Endothelial cell of umbilical vein (primary cell): ENCODE measurements at regions not wholly inside any gene's neighbourhood (a gene's known extent, or its start where the extent isn't known, plus 50 kb on each side); places are given as distances from the start of the nearest gene placed in this dataset.

Experiments used
- BruUV-seq: library from RNA; stranded (reverse); fragments of 400-500 nt; replicated peaks from 2 replicates; lab custom pipeline; 2021; lab: Mats Ljungman, UMichigan
- CTCF ChIA-PET: fragments of 300-600, 350-600 bp; sonication (Branson Sonifier 250); formaldehyde crosslinking; loops from one replicate; lab custom pipeline; 2021; ENCODE audit warnings: antibody characterized with exemption, inconsistent platforms; lab: Charles Lee
- POLR2A ChIA-PET: fragments of 300-600, 350-600 bp; sonication (Branson Sonifier 250); formaldehyde crosslinking; loops from one replicate; lab custom pipeline; 2021; ENCODE audit warnings: antibody characterized with exemption, inconsistent platforms; lab: Charles Lee
- DNase-seq: peaks from one replicate; pipeline ENCODE4 v3.0.0-alpha.2; 2011; ENCODE audit warnings: low read depth, low spot score
- FAIRE-seq: peaks from 2 replicates; lab custom pipeline; 2011; peaks lifted over from hg19 to GRCh38; lab: Jason Lieb, UNC
- H2AFZ ChIP-seq: 2 replicates; pipeline ENCODE4 v1.6.0; 2012; ENCODE audit warnings: low read depth, low read length, control low read depth, inconsistent platforms
- H3K27ac ChIP-seq: 2 replicates; pipeline ENCODE4 v1.5.1; 2011; ENCODE audit warnings: low read depth, mild to moderate bottlenecking, control low read depth, low read length, moderate library complexity; ENCODE audit not compliant: insufficient read depth
- H3K27me3 ChIP-seq, 2 experiments: 2 replicates each; pipeline versions ENCODE4 v1.6.0 to v1.6.1; 2011; ENCODE audit warnings: low read length in 2 of 2, mixed read lengths in 1 of 2; ENCODE audit not compliant: control insufficient read depth in 2 of 2, insufficient read depth in 2 of 2
- H3K36me3 ChIP-seq, 2 experiments: 2 replicates in 1 of 2; 3 replicates in 1 of 2; pipeline ENCODE4 v1.5.1; 2011; ENCODE audit warnings: low read length in 2 of 2, mild to moderate bottlenecking in 1 of 2, moderate library complexity in 1 of 2; ENCODE audit not compliant: control insufficient read depth in 2 of 2, insufficient read depth in 2 of 2; ENCODE audit errors: extremely low read depth in 1 of 2
- H3K4me1 ChIP-seq: 3 replicates; pipeline ENCODE4 v1.5.1; 2011; ENCODE audit warnings: mild to moderate bottlenecking, low read length; ENCODE audit not compliant: control insufficient read depth, insufficient read depth; ENCODE audit errors: extremely low read depth
- H3K4me2 ChIP-seq: 2 replicates; pipeline ENCODE4 v1.6.1; 2011; ENCODE audit warnings: low read length, control low read depth, mixed read lengths; ENCODE audit not compliant: insufficient read depth
- H3K4me3 ChIP-seq, 3 experiments: fragments of 200-600 bp in 1 of 3; sonication (generic), shearing (Covaris generic) in 1 of 3; replicated peaks in 1 of 3; 2 replicates each; pipeline ENCODE4 v1.5.1; 2011 to 2016; ENCODE audit warnings: control low read depth in 3 of 3, low read length in 3 of 3, mild to moderate bottlenecking in 2 of 3, inconsistent platforms in 1 of 3, low read depth in 1 of 3, moderate library complexity in 1 of 3; ENCODE audit not compliant: insufficient read depth in 1 of 3
- H3K79me2 ChIP-seq: 2 replicates; pipeline ENCODE4 v1.6.0; 2012; ENCODE audit warnings: low read length, inconsistent platforms; ENCODE audit not compliant: control insufficient read depth, insufficient read depth
- H3K9ac ChIP-seq: replicated peaks from 2 replicates; pipeline ENCODE3; 2011; ENCODE audit warnings: low read length, control low read depth; ENCODE audit not compliant: insufficient read depth; ENCODE audit errors: extremely low read depth
- H3K9me1 ChIP-seq: replicated peaks from 3 replicates; pipeline ENCODE4 v1.6.0; 2011; ENCODE audit warnings: mild to moderate bottlenecking, low read length; ENCODE audit not compliant: control insufficient read depth, insufficient read depth; ENCODE audit errors: extremely low read depth
- H3K9me3 ChIP-seq: replicated peaks from 2 replicates; pipeline ENCODE4 v1.5.1; 2012; ENCODE audit warnings: low read length, inconsistent platforms; ENCODE audit not compliant: control insufficient read depth, insufficient read depth
- H4K20me1 ChIP-seq: replicated peaks from 2 replicates; pipeline ENCODE3; 2011; ENCODE audit warnings: mild to moderate bottlenecking, low read length; ENCODE audit not compliant: control insufficient read depth, insufficient read depth; ENCODE audit errors: extremely low read depth
- EZH2 ChIP-seq: IDR thresholded peaks from 2 replicates; pipeline ENCODE4 v1.6.1; 2012; ENCODE audit warnings: borderline replicate concordance, low read depth, mild to moderate bottlenecking, moderate library complexity, low read length, inconsistent platforms; ENCODE audit not compliant: severe bottlenecking
- FOS ChIP-seq: IDR thresholded peaks from 2 replicates; pipeline ENCODE4 v1.6.1; 2011; ENCODE audit warnings: mild to moderate bottlenecking, low read length, moderate library complexity, borderline replicate concordance; ENCODE audit not compliant: insufficient read depth
- GATA2 ChIP-seq: IDR thresholded peaks from 2 replicates; pipeline ENCODE4 v1.7.0; 2011; ENCODE audit warnings: low read depth, mild to moderate bottlenecking, moderate library complexity, mixed read lengths, low read length; ENCODE audit not compliant: insufficient read length, insufficient read depth
- JUN ChIP-seq: IDR thresholded peaks from 2 replicates; pipeline ENCODE4 v1.6.1; 2011; ENCODE audit warnings: borderline replicate concordance, low read depth; ENCODE audit not compliant: insufficient read length, insufficient read depth
- MYC ChIP-seq: IDR thresholded peaks from one replicate; pipeline ENCODE4 v1.6.1; 2011; ENCODE audit warnings: mild to moderate bottlenecking, low read depth, low read length
- POLR2A ChIP-seq: IDR thresholded peaks from 2 replicates; pipeline ENCODE4 v1.6.1; 2012; ENCODE audit warnings: low read depth, mild to moderate bottlenecking, control low read depth, low read length
- POLR2AphosphoS5 ChIP-seq: IDR thresholded peaks from 2 replicates; pipeline ENCODE4 v1.6.1; 2012; ENCODE audit warnings: low read depth, mild to moderate bottlenecking, control low read depth, low read length, moderate library complexity; ENCODE audit not compliant: insufficient read depth
- dilution Hi-C: fragments of 300-500 bp; cut with MboI; formaldehyde crosslinking; loops from one replicate; pipeline ENCODE4 v1.15.0; 2019; ENCODE audit warnings: low sequenced_read_pairs; ENCODE audit not compliant: extremely low pct_ligation_motif_present
- intact Hi-C: fragments of 100-400 bp; cut with micrococcal nuclease; formaldehyde crosslinking; loops from one replicate; pipeline ENCODE4 v1.10.0; 2022
- TF ChIP-seq, protein P1 (sequence below): IDR thresholded peaks from 2 replicates; pipeline ENCODE4 v1.6.1; 2011; ENCODE audit not compliant: insufficient read depth, insufficient read length
- TF ChIP-seq, protein P2 (sequence below), 2 donors: IDR thresholded peaks; 1 replicate in 1 of 2; 2 replicates in 1 of 2; pipeline ENCODE4 v1.5.1; 2011; ENCODE audit warnings: low read length in 2 of 2, mild to moderate bottlenecking in 2 of 2, moderate library complexity in 2 of 2, control low read depth in 1 of 2, inconsistent platforms in 1 of 2, low read depth in 1 of 2; ENCODE audit not compliant: insufficient read depth in 1 of 2; ENCODE audit errors: extremely low read depth in 1 of 2

DNA sequence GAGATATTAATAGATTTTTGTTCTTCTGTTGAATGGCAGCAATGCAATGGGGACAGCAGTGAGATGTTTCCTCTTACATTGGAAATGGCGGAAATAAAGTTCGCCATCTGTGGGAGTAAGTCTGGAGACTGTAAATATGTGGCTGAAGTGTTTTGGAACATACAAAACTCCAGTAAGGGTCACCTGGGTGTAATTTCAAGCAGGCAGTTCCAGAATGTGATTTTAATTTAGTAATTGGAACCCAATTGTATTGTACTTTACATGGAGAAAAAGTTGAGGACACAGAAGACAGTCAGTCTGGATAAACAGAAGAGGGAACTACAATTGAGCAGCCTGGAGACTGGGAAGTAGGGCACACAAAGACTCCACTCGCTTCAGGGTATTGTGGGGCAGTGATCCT, 108.6 kb downstream of the NTMT2 start:
- H3K27ac ChIP-seq, result no peak overlapping the region
- no peaks in the 10 kb centered on the region for H3K79me2 ChIP-seq
- no peak overlapping the region for H2AFZ ChIP-seq
- intact Hi-C loops, result no loop called here
- FAIRE-seq (no peak), DNase-seq (no peak)
- no peak for TF ChIP-seq GATA2
- TF ChIP-seq, protein P1, sequence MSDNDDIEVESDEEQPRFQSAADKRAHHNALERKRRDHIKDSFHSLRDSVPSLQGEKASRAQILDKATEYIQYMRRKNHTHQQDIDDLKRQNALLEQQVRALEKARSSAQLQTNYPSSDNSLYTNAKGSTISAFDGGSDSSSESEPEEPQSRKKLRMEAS, result no peak
- TF ChIP-seq FOS, result no peak
- TF ChIP-seq EZH2, result no peak
- TF ChIP-seq POLR2AphosphoS5, result no peak
- TF ChIP-seq, protein P2, sequence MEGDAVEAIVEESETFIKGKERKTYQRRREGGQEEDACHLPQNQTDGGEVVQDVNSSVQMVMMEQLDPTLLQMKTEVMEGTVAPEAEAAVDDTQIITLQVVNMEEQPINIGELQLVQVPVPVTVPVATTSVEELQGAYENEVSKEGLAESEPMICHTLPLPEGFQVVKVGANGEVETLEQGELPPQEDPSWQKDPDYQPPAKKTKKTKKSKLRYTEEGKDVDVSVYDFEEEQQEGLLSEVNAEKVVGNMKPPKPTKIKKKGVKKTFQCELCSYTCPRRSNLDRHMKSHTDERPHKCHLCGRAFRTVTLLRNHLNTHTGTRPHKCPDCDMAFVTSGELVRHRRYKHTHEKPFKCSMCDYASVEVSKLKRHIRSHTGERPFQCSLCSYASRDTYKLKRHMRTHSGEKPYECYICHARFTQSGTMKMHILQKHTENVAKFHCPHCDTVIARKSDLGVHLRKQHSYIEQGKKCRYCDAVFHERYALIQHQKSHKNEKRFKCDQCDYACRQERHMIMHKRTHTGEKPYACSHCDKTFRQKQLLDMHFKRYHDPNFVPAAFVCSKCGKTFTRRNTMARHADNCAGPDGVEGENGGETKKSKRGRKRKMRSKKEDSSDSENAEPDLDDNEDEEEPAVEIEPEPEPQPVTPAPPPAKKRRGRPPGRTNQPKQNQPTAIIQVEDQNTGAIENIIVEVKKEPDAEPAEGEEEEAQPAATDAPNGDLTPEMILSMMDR (IDR thresholded peaks at IDR 0.05; ENCODE audit: extremely low read depth in 1 of 2, insufficient read depth in 1 of 2, low read depth in 1 of 2, low read length in 2 of 2), result no peak
- TF ChIP-seq JUN, result no peak
- no peak for TF ChIP-seq MYC
- no peak for TF ChIP-seq POLR2A
- no peaks in the 10 kb centered on the region for H4K20me1 ChIP-seq
- POLR2A ChIA-PET, result no interaction called here
- H3K4me3 ChIP-seq, result no peak overlapping the region
- CTCF ChIA-PET, result no interaction called here
- no peak overlapping the region for H3K9ac ChIP-seq
- dilution Hi-C loops, result no loop called here
- no peaks in the 10 kb centered on the region for H3K36me3 ChIP-seq
- no peak overlapping the region for H3K4me2 ChIP-seq
- no peaks in the 10 kb centered on the region for H3K27me3 ChIP-seq
- no peaks in the 10 kb centered on the region for H3K9me1 ChIP-seq
- BruUV-seq, result no TSS peak
- H3K9me3 ChIP-seq, result no peaks in the 10 kb centered on the region
- no peaks in the 10 kb centered on the region for H3K4me1 ChIP-seq
